GM19239 (cell line): ENCODE measurements at regions not wholly inside any gene's neighbourhood (a gene's known extent, or its start where the extent isn't known, plus 50 kb on each side); places are given as distances from the start of the nearest gene placed in this dataset.

Experiments used
- DNase-seq: peaks from one replicate; pipeline ENCODE4 v3.0.0; 2011; ENCODE audit warnings: low spot score; ENCODE audit not compliant: insufficient read length
- FAIRE-seq: peaks from 2 replicates; lab custom pipeline; 2011; peaks lifted over from hg19 to GRCh38; lab: Jason Lieb, UNC

DNA sequence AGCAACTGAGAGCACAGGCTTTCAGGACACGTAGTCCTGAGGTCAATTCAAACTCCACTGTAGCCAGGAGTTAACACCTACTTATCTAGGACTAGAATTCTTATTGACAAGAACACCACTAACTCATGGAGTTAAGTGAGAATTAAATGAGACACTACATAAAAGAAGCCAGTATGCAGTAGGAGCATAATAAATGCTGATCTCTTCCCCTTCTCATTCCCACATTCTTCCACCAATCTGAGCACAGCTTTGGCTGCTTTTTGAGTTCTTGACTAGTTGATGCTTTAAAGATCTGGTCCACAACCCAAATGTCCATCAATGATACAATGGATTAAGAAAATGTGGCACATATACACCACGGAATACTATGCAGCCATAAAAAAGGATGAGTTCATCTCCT, 55.2 kb downstream of the TTC32 start:
- FAIRE-seq (no peak), DNase-seq (no peak)

DNA sequence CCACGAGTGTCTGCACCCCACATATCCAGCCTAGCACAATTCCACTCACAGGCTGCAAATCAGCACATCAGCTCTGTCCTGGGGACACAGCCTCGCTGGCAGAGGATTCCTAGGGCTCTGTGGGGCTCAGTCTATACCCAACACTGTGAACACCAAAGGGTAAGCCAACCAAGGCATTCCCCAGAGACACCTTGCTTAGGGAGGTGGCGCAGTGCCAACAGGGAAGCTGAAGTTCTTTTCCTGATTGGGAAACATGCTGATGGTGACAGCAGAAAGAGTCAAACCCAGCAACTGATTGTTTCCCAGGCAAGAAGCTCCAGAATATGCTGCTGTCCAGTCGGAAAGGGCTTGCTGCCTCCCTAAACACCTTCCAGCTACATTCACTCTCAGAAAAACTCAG, 55.8 kb downstream of the TTC32 start:
- DNase-seq = no peak
- FAIRE-seq = no peak

DNA sequence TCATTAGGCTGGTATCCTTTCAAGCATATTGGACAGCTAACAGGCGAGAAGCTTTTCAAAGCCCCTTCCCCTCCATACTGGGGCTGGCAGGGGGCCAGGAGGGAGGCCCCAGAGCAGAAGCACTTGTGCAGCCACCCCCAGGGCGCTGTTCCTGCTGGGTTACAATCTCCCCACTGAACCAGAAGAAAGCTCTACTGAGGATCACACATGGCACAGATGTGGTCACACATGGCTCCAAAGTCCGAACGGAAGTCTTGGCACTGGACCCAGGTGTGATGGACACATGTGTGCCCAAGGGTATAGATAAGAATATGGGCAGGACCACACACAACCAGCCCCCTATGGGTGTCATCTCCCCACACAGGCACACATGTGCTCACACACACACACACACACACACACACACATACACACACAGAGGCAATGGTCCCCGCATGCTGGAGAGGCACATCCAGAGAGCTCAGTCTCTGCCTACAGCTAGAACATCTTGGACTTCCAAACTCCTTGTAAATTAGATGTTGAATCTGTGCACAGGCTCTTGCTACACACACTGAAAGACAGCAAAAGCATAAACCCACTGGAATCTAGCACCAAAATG, 56.4 kb downstream of the TTC32 start:
- DNase-seq (no peak), FAIRE-seq (no peak)

DNA sequence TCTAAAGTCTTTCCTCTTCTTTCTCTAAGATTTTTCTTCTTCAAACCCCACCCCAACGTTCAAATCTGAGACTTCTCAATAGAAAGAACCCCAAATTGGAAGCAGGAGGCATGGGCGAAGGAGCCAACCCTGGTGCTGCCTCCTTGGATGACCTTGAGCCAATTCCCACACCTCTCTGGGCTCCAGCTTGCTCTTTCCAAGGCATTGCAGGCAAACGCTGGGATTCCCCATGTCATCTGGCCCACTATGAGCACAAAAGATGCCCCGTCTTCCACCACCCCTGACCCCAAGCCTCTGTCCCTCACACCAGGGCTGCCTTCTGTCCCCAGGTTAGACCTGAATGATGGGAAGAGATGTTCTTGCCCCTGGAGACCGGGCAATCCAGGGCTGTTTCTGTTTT, 57.0 kb downstream of the TTC32 start:
- no peak for DNase-seq
- FAIRE-seq = no peak

- FAIRE-seq = no peak
- DNase-seq = no peak
Observed at GRCh38 chr2:19843992-19844515, 57.7 kb downstream of the TTC32 start.

DNA sequence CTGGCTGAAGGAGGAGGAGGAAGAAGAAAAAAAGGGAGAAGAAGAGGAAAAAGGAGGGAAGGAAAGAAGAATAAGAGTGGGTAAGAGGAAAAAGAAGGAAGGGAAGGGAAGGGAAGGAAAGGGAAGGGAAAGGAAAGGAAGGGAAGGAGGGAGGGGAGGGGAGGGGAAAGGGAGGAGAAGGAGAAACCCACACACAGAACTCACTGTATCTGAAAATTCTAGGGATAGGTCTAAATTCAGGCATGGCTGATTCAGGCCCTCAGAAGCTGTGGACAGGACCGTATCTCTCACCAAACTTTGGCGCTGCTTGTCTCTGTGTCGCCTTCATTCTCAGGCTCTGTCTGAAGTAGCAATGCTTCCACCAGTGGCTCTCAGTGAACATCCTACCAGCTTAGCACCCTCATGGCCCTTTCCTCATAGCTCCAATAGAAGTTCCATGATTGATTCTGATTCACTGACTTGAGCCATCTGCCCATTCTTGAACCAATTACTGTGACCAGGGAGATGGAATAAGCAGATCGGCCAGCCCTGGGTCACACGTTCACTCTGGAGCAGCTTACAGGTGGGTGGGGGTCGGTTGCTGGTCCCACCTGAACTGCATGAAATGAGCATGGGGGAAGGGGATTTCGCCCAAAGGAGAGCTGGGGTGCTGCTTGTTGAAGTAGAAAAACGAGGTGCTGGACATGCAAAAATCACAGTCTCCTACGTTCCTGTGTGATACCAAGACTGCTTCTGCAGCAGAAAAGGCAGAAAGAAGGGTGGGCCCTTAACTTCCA, 59.7 kb downstream of the TTC32 start:
- no peak for FAIRE-seq
- DNase-seq = no peak

DNA sequence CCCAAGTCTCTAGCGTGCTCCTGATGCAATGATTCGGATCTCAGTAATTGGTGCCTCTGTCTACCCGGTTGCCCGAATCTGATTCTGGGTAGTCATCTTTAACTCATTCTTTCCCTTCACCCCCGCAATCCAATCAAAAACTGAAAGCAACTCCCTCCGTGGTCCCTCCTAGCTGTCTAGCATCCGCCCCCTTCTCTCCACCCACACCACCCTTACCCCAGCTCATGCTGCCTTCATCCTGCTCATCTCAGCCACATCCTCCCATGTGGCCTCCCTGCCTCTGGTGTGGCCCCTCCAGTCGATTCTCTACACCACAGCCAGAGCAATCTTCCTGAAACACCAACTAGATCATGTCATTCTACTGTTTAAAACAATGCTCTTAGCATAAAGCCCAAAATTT, 62.3 kb downstream of the TTC32 start:
- DNase-seq (no peak), FAIRE-seq (no peak)

DNA sequence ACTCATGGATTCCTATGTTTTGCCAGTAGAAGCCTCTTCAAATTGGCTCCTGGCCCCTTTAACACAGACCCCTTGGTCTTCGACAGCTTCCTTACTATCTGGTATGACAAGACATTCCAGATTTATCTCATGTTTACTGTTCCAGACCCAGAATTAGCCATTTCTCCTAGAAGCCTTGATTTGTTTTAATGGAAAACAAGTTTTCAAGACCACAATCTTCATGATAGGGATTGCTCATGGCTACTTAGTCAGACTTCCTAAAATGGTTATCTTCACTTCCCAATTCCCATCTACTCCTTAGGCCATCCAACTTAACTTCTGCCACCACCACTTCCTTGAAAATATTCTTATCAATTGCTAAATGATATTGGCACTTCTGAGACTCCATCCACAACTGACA, 63.2 kb downstream of the TTC32 start:
- FAIRE-seq (no peak), DNase-seq (no peak)

DNA sequence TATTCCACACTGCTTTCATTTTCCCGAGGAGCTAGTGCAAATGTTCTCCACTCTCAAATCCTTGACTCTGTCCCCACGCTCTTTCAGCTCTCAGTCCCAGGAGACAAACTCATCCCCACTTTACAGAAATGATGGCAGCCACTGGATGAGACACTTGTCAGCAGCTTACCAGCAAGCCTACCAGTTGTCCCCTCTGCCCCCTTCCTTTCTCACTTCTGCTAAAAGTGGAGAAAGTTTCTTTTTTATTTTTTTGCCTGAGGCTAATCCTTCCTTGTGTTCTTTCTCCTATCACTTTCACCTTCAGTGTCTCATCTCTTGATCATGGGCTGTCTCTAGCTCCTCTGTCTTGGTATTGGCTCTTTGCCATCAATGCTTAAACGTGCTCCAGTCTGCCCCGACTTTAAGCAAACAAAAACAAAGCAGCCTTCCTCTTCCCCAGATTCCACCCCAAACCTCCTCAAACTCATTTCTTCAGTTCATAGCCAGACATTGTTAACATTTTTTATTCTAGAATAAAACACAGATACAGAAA, 64.5 kb downstream of the TTC32 start:
- FAIRE-seq (no peak), DNase-seq (no peak)

GRCh38 chr2:19835781-19836281, 66.0 kb downstream of the TTC32 start:
- FAIRE-seq (no peak), DNase-seq (no peak)

DNA sequence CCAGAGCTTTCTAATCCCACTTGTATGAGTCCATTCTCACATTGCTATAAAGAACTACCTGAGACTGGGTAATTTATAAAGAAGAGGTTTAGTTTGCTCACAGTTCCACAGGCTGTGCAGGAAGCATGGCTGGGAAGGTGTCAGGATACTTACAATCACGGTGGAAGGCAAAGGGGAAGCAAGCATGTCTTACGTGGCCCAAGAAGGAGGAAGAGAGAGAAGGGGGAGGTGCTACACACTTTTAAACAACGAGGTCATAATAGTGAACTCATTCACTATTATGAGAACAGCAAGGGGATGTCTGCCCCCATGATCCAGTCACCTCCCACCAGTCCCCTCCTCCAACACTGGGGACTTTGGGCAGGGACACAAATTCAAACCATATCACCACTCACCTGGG, 67.8 kb downstream of the TTC32 start:
- DNase-seq (no peak), FAIRE-seq (no peak)

DNA sequence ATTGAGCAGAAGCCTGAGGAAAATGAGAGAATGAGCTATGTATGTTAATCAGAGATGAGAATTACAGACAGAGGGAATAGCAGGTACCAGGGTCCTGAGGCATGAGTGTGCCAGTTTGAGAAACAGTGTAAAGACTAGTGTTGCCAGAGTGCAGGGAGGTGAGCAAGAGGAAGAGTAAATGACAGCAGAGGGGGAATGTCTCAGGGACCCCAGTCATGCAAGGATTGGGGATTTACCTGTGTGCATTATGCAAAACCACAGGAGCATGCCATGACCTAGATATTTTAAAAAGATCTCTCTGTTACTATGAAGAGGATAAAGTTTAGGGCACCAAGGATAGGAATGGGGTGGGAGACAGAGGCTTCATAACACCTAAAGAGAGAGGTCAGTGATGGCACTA, 72.1 kb downstream of the TTC32 start:
- DNase-seq = no peak
- no peak for FAIRE-seq

GRCh38 chr2:19826874-19827273, 74.9 kb downstream of the TTC32 start:
- no peak for DNase-seq
- FAIRE-seq = no peak

- FAIRE-seq = no peak
Observed at GRCh38 chr2:19823507-19823906, 78.3 kb downstream of the TTC32 start.

GRCh38 chr2:19819097-19820065, 82.4 kb downstream of the TTC32 start:
- no peak for DNase-seq
- FAIRE-seq = no peak

More at GRCh38 chr2:19823507-19823906, 78.3 kb downstream of the TTC32 start:
- no peak for DNase-seq

DNA sequence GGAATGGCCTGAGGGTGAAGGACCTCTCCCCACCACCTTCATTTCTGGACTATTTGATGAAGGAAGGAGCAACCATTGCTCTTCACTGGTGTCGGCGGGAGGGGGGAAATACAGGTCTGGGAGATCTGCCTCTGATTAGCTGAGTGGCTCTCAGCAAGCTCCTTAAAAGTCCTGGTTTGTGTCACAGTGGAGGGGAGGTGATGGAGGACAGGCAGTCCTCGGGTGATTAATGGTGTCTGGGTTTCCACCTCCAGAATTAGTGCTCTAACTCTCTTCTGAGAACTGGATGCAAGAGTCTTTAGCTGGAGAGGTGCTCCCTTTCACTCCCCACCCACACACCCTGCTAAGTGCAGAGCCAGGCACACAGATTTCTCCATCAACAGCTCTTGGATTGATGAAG, 83.2 kb downstream of the TTC32 start:
- FAIRE-seq = no peak

GRCh38 chr2:19818039-19818438, 83.7 kb downstream of the TTC32 start:
- FAIRE-seq (no peak), DNase-seq (no peak)

More for the DNA sequence above, 83.2 kb downstream of the TTC32 start:
- no peak for DNase-seq

- DNase-seq = no peak
- no peak for FAIRE-seq
Observed at GRCh38 chr2:19815746-19816145, 86.0 kb downstream of the TTC32 start.

DNA sequence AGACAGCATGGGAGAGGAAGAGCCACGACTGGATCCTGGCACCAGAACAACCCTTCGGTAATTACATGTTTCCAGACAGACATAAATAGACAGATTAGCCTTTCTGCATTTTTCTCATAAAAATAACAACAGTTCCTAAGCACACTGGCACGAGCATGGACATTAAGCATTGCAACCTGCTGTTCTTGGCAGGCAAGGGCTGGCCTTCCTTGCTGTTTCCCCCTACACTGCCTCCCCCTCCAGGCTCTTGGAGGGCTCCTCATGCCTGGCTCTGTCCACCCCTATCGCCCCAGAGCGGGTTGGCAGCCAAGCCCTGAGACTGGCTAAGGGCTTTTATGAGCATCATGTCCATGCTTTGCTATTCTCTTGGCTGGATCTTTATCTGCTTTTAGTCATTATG, 89.6 kb downstream of the TTC32 start:
- no peak for FAIRE-seq
- no peak for DNase-seq

DNA sequence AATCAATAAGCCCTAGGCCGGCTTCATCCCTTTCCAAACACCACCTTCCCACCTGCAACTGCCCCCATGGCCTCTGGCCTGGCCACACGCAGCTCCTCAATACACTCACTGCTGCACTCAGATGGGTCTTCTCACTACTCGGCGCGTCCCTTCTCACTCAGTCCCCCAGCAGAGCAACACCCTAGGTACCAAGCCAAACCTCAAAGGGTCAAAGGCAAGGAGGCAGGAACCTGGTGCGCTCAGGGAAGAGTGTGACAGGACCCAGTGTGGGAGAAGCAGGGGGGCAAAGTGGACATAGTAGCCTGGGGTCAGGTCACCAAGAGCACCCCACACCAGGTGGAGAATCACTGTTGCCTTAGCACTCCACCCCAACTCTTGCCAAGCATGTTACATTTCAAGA, 90.6 kb downstream of the TTC32 start:
- FAIRE-seq = no peak
- no peak for DNase-seq
